Stimulated activated CD4-positive, alpha-beta T cell treated with anti-CD3 and anti-CD28 coated beads, Interleukin-1b, Interleukin-23, amount 100 ng/mL, for 4 hours (primary cell): ENCODE measurements at regions not wholly inside any gene's neighbourhood (a gene's known extent, or its start where the extent isn't known, plus 50 kb on each side); places are given as distances from the start of the nearest gene placed in this dataset.

Source experiments
- DNase-seq, 2 donors: peaks; one replicate each; pipeline ENCODE4 v3.0.0-alpha.2; 2020; ENCODE audit warnings: low read depth in 2 of 2

GRCh38 chr10:3241274-3241921, 68.8 kb upstream of the PITRM1 start:
- no peak for DNase-seq

DNA sequence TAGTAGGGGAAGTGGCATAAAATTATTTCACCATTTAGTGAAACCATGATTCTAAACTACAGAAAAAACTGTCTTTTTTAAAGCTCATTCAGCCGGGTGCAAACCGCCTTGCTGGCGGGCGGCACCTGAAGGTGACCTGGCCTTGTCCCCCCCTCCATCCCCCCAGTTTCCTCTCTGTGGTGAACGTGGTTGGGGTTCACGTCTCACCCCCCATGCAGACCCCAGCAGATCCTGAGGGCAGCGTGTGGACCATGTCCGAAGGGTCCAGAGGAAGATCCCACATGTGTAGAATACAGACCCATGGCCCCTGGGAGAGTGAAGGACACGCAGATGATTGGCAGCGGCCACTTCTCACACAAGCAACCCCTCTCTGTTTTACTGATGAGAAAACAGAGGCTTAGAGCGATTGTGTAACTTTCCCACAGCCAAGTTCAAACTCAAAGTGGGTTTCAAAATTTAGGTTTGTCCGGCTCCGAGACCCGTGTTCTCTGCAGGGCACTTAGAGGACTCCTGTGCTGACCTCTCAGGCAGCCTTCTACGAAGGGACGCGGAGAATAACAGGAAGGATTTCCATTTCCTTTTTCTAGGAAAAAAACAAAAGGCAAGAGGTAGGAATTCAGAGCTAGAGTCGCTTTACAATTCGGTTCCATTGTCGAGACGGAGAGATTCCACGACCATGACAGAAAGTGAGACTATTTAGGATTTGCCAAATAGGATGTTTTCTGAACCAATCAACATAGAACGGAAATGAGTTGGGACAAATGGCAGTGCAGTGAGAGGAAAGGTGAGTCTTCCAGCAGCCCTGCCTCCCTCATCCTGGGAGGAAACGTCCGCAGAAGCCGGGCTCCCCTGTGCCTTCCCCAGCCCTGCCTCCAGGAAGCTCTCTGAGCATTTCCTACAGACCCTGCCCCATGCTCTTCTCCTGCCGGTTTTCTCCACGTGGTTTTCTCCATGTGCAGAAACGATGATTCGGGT, 67.6 kb upstream of the PITRM1 start:
- DNase-seq, result no peak

- DNase-seq, result peak; percentile 69 to 73
These were observed 66.7 kb upstream of the PITRM1 start for GRCh38 chr10:3239066-3239919.

DNA sequence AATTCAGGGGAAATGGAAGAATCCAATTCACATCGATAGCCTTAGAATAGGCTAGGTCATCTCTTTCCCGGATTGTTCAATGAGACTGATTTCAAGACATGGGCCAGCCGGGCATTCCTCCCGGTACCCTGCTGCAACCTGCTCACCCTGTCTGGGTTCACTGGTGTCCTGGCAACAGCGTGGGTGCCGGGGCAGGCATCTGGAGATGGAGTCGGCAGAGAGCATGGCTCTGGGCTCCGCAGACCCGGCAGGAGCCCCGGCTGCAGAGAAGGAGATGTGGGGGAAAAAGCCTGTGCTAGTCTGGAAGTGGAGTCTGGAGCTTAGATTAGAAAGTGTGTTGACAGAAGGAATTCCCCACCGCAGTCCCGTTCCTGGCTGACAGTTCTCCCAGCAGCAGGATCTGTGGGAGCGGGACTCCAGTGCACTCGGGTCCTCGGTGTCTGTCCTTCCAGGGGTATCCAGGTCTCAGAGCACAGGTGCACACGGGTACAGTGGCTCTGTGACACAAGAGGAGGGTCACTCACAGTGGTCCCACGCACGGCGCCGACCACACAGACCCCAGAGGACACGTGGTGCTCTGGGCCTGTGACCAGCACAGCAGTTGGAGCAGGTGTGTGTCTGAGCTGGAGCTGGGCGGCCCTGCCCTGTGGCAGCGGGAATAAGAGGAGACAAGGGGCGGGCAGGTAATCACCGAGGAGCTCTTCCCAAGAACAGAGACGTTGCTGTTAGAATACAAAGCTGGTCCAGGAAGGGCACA, 65.7 kb upstream of the PITRM1 start:
- DNase-seq, result no peak

- DNase-seq, result no peak
These were observed 64.9 kb upstream of the PITRM1 start for GRCh38 chr10:3237530-3237929.

GRCh38 chr10:3236644-3237404, 64.2 kb upstream of the PITRM1 start:
- no peak for DNase-seq

DNA sequence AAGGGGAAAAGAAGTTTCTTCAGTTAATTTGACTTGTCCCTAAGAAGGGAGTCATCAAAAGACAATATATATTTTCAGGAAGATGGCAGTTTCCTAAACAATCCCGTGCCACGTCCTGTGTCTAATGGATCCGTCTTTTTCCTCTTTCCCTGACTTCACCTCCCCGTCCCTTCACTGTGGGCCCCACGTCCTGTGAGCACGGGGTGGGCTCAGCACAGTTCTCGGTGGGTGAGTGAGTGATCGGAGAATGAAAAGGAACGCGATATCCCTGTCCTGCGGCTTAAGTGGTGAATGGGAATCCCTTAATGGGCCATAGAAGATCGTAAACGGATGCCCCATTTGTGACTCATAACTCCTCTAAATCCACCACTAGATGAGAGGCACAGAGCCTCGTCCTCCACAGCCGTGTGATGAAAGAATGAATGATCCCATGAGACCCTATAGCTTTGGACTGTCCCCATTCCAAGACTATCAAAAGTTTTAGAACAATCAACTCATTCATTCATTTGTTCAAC, 63.5 kb upstream of the PITRM1 start:
- DNase-seq, result no peak

GRCh38 chr10:3235395-3235794, 62.8 kb upstream of the PITRM1 start:
- no peak for DNase-seq

DNA sequence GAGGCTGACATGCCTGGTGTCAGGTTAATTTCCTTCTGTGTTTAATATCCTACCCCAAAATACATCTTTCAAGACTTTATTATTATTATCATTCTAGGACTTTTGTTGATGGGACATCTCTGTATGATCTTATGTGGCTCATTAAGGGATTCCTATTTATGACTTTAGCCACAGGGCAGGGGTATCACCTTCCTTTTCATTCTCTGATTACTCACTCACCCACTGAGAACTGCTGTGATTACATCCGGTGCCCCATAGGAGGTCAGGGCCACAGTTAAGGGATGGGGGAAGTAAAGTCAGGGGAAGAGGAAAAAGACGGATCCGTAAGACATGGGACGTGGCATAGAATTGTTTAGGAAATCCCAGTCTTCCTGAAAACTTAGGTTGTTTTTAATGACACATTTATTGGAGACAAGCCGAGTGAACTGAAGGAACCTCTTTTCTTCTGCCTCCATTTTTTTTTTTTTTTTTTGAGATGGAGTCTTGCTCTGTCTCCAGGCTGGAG, 61.0 kb upstream of the PITRM1 start:
- no peak for DNase-seq

DNA sequence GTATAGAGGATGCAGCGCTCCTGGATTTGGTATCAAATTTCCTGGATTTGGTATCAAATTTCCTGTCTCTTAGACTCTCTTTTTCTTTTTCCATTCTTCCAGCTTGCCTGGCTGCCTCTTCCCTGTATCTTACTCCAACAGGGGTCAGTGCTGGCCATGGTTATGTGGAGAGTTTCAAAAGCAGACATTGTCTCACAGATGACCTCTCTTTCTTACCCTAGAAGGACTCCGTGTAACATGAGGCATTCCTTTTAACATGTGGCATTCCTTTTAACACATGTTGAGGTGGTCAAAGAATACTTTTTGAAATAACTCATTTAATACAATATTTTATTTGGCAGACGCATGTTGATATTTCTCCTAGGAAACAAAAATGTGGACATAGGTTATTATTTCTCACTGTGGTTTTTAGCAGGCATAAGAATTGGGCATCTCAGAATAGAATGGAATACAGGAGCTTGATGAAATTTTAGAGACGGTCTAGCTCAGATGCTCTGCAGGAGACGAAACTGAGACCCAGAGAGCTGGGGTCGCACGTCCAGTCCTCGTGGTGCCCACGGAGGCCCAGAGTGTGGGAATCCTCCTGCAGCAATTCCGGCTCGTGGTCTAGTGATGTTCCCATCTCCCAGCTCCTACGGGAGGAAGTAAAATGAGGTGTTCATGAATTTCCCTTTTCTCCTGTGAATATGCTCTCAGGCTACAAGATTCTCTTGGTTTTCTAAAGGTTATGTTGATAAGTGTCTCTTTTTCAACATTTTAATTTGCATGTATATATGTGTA, 59.6 kb upstream of the PITRM1 start:
- DNase-seq, result no peak

GRCh38 chr10:3229815-3230214, 57.2 kb upstream of the PITRM1 start:
- no peak for DNase-seq

DNA sequence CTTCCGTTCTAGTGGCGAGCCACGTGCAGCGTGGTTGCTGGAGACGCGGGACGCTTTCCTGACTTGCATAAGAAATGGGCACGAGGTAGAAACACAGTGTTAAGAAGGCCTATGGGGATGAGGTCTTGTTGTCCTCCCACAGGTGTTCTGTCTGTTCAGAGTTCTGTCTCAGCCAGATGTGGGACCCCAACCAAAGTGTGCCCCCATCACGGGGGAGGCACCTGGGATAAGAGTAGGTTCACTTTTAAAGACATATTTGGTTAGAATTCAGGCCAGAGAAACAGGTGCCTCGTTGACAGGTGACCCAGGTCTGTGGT, 56.0 kb upstream of the PITRM1 start:
- no peak for DNase-seq

GRCh38 chr10:3226960-3227744, 54.6 kb upstream of the PITRM1 start:
- DNase-seq, result no peak

- DNase-seq, result no peak
These were observed 53.0 kb upstream of the PITRM1 start for GRCh38 chr10:3225561-3225960.

DNA sequence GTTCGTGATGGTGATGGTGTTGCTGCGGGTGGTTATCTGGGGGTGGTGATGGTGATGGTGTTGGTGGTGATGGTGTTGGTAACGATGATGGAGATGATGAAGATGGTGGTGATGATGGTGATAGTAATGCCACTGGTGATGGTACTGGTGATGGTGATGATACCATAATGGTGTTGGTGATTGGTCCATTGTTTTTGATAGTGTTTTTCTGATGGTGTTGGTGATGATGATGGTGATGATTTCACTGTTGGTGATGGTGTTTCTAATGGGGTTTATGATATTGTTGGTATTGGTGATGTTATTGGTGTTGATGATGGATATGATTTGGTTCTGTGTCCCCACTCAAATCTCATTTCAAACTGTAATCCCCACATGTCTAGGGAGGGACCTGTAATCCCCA, 51.7 kb upstream of the PITRM1 start:
- DNase-seq, result no peak

GRCh38 chr10:3222626-3223025, 50.0 kb upstream of the PITRM1 start:
- DNase-seq, result no peak
